ENCODE measurements at regions not wholly inside any gene's neighbourhood (a gene's known extent, or its start where the extent isn't known, plus 50 kb on each side); places are given as distances from the start of the nearest gene placed in this dataset.

GRCh38 chr4:177214935-177215334 is 94.7 kb upstream of the NEIL3 start:
- TF ChIP-seq CTCF (IDR thresholded peaks at IDR 0.05; ENCODE audit: low read depth, low read length) (no peak), EZH2phosphoT487 (IDR thresholded peaks at IDR 0.05; ENCODE audit: low read depth) (no peak)
